ENCODE measurements at regions not wholly inside any gene's neighbourhood (a gene's known extent, or its start where the extent isn't known, plus 50 kb on each side); places are given as distances from the start of the nearest gene placed in this dataset.

- DNase-seq: no peak
- H3K4me1 ChIP-seq (replicated peaks in 1 of 2): peaks cover 0 to 6% of the 10 kb centered on the region in 2 donors
- no peak overlapping the region for H3K27ac ChIP-seq
- WGBS, 4 donors: 77 to 84% (median 81%) methylated on average over 15 of the region's 15 CpGs
- intact Hi-C loops (cut with DNase I): no loop called here
- no peak for TF ChIP-seq POLR2A (IDR thresholded peaks at IDR 0.05)
- TF ChIP-seq CTCF (IDR thresholded peaks at IDR 0.05): no peak
- no peaks in the 10 kb centered on the region for H3K27me3 ChIP-seq
- H3K36me3 ChIP-seq (replicated peaks in 1 of 2): no peaks in the 10 kb centered on the region
- H3K9me3 ChIP-seq (replicated peaks in 1 of 3): no peaks in the 10 kb centered on the region
- H3K4me3 ChIP-seq: no peak overlapping the region
These were observed 69.0 kb upstream of the CITED2 start for GRCh38 chr6:139443231-139444112.

- Histone ChIP-seq H3K9me3 (replicated peaks in 1 of 3) (no peaks in the 10 kb centered on the region), H3K27ac (no peak overlapping the region), H3K4me3 (no peak overlapping the region), H3K4me1 (replicated peaks in 1 of 2) (no peaks in the 10 kb centered on the region), H3K36me3 (replicated peaks in 1 of 2) (no peaks in the 10 kb centered on the region), H3K27me3 (no peaks in the 10 kb centered on the region)
- DNase-seq: no peak
- intact Hi-C loops (cut with DNase I): no loop called here
- WGBS, 4 donors: 65 to 74% (median 68%) methylated on average over 4 of the region's 4 CpGs
- TF ChIP-seq CTCF (IDR thresholded peaks at IDR 0.05) (no peak), POLR2A (IDR thresholded peaks at IDR 0.05) (no peak)
These were observed 67.8 kb upstream of the CITED2 start for GRCh38 chr6:139442188-139442671.

GRCh38 chr6:139439349-139439748 lies 64.9 kb upstream of the CITED2 start:
- Histone ChIP-seq H3K4me1 (replicated peaks in 1 of 2) (no peaks in the 10 kb centered on the region), H3K27ac (no peak overlapping the region), H3K4me3 (no peak overlapping the region), H3K27me3 (no peaks in the 10 kb centered on the region), H3K36me3 (replicated peaks in 1 of 2) (no peaks in the 10 kb centered on the region), H3K9me3 (replicated peaks in 1 of 3) (no peaks in the 10 kb centered on the region)
- peak in 4 of 7 donors; percentile 25 to 57 (median 36) for DNase-seq
- WGBS, 4 donors: 32 to 39% (median 36%) methylated on average over 6 of the region's 6 CpGs
- intact Hi-C loops (cut with DNase I): no loop called here
- TF ChIP-seq POLR2A (IDR thresholded peaks at IDR 0.05) (no peak), CTCF (IDR thresholded peaks at IDR 0.05) (no peak)

GRCh38 chr6:139438775-139439174 lies 64.3 kb upstream of the CITED2 start:
- H3K27ac ChIP-seq: no peak overlapping the region
- TF ChIP-seq CTCF (IDR thresholded peaks at IDR 0.05) (no peak), POLR2A (IDR thresholded peaks at IDR 0.05) (no peak)
- no peaks in the 10 kb centered on the region for H3K27me3 ChIP-seq
- intact Hi-C loops (cut with DNase I): no loop called here
- H3K36me3 ChIP-seq (replicated peaks in 1 of 2): no peaks in the 10 kb centered on the region
- no peaks in the 10 kb centered on the region for H3K4me1 ChIP-seq (replicated peaks in 1 of 2)
- no peaks in the 10 kb centered on the region for H3K9me3 ChIP-seq (replicated peaks in 1 of 3)
- DNase-seq: no peak
- WGBS, 4 donors: 94 to 97% (median 96%) methylated on average over 5 of the region's 5 CpGs
- H3K4me3 ChIP-seq: no peak overlapping the region
